ENCODE measurements at regions not wholly inside any gene's neighbourhood (a gene's known extent, or its start where the extent isn't known, plus 50 kb on each side); places are given as distances from the start of the nearest gene placed in this dataset.

DNA sequence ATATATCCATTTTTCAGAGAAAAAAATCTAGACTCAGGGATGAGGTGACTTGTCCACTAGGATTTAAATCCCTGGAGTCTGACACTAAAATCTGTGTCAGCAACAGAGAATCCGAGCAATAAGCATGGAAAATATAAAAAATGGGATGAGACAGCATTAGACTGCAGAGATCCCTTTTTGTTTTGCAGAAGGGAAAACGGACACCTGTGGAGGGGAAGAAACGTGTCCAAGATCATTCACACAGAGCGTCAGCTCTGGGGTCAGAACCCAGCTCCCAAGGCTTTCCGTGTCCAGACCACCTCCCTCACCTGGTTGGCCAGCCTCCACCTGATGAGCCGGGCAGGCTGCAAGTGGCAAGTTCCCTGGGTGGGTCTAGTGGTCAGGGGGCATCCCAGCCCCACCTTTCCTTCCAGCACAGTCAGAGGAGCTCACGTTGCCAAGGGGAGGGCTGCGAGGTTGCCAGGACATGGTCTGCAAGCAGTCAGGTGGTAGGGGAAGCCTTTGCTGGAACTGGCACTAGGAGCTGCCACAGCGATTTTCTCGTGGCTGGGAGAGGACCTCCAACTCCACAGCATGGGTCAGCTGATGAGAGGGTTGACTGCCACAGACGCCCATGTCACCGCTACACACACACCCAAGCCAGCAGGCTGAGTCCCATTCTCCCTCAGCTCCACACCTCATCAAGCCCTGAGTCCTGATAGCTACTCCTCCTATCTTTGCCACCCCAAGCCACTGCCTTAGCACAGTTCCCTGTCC is 65.9 kb upstream of the CPLX2 start:
- no peak for DNase-seq (ENCODE audit: low read depth in 2 of 2, low spot score in 1 of 2)

DNA sequence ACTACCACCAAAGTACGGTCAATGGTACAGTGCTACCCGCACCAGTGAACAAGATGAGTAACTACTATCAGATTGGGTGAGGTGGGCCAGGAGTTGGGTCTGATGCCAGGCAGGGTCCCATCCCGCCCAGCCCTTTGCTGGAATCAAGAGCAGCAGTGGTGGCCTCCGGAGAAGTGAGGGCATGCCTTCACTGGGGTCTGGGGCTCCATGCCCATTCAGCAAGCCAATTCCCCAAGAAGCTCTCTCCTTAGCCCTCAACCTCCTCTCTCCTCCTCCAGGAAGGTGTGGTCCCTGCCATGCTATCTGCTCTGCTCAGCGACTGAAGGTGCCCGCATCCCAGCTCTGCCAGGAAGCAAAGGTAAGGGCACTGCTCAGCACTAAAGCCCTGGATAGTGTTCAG is 62.7 kb upstream of the CPLX2 start:
- DNase-seq (ENCODE audit: low read depth in 2 of 2, low spot score in 1 of 2): no peak

DNA sequence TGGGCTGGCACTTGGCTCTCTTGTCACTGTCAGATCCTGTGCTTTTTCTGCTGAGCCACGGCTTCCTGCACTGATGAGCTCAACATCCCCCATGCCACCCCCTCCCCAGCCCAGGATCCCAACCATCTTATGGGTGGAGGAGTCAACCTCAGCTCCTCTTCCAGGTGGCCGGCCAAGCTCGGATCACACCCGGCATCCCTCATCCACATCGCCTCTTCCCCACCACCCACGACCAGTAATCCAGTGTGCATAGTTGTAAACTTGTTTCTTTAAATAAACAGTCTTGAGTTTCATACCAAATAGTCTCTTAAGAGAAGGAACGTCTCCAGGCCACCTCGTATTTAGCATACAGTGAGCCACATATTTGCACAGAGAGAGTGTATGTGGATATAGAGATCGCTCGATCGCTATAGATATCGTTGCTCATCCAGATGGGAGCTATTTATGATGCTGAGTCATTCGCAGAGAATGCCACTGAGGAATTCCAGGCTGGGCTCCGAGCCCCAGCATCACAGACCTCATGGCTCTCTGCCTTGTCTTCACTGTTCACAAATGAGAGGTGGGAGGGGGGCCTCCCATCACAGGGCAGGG is 61.8 kb upstream of the CPLX2 start:
- no peak for DNase-seq (ENCODE audit: low read depth in 2 of 2, low spot score in 1 of 2)

DNA sequence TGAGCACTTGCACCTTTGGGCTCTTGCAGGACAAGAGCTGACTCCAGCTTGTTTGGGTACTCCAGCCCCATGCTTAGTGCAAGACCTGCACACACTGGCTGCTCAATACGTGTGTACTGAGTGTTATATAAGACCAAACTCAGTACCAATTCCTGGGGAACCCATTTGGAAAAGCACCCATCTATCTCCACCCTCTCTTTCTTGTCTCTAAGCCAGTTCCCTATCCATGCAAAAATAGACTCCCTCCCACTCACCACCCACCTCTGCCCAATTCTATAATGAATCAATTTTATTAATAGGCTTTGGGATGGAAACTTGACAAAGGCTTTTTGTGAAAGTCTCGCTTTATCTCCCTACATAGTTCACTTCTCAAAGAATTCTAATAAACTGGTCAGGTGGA is 60.9 kb upstream of the CPLX2 start:
- no peak for DNase-seq (ENCODE audit: low read depth in 2 of 2, low spot score in 1 of 2)

DNA sequence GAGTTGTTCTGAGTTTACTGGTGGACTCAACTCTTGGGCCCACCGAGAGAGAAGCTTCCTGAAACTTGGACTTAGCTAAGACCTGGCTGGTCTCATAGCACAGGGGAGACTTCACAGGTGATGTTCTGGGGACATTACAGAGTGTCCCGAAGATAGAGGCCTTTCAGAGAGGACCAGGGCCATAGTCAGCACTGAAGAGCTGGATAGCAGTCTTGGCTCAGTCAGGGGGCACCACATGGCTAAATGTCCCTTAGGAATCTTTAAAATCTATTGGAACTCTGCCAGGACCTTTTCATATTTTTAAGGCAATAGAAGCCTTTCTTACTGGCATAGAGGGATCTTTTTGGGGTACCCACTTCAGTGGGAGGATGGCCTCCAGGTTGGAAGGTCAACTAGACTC is 59.8 kb upstream of the CPLX2 start:
- DNase-seq (ENCODE audit: low read depth in 2 of 2, low spot score in 1 of 2): no peak

DNA sequence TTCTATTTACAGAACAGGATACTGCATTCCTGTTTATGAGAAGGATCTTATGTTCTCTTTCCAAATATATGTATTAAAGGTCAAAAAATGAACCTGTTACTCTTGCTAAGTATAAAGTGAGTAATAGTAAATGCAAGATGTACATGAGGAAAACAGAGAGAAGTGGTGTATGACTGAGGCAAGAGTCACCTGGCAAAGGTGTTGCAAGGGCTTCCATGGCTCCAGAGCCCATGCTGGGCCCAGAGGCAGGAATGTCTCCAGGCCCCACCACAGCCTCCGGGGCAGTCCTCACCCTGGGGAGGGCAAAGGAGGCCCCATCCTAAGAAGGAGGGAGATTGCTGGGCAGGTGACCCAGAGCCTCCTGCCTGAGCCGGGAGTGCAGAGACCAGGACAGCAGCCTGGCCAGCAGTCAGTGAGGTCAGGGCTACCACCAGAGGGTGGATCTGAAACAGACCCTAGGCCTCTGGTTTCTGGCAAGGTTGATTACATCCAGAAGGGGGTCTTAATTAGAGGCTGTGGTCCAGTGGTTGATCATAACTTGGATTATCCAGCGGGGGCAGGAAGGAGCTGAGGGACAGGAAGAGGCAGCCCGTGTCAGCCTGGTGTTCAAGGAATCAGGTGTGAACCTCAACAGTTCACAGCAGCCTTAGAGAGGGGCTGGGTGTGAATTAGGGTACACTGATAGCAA is 57.3 kb upstream of the CPLX2 start:
- DNase-seq (ENCODE audit: low read depth in 2 of 2, low spot score in 1 of 2): no peak

DNA sequence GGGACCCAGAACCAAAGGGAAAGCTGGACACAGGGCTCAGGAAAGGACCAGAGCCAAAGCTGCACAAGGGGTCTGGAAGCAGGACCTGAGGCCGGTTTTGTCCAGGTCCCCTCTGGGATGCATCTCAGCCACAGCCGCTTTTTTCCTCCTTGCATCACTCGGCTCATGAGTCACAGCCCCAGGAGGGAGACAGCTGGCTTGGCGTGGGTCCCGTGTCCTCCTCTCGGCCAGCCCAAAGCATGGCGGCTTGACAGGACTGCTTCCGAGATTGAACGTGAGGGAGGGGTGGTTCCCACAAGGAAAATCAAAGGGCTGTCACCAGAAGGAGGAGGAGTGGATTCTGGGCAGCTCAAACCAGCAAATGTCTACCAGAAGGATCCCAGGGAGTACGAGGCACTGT is 56.7 kb upstream of the CPLX2 start:
- DNase-seq (ENCODE audit: low read depth in 2 of 2, low spot score in 1 of 2): no peak

DNA sequence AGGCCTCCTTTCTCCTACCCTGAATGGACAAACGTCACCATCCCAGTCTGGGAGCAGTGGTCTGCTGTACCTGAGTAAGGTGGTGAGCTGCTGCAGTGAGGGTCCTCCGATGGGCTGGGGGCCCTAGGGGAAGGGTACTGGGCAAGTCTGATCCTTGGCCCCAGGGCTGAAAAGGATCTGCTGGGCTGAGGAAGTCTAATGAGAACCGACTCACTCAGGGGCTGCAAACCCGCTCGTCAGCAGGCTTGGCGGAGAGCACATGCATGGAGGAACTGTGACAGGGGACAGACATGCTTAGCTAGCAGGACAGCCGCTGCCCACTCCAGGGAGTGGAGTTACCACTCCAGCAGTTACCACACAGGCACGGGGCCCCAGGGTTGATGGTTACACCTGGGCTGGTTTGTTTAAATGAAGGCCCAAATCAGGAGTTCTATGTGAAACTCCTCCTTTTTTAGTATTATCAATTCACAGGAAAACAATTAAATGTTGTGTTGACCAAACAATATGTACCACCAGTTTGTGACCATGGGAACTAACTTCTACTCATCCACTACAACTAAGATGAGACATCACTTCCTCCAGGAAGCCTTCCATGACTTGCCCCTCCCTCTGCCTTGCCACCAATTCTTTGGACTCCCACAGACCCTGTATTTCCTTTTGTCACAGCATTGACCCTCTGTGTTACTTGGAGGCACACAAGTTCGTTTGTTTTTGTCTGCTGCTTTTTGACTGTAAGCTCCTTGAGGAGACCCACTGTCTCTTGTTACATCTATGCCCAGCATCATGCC is 56.1 kb upstream of the CPLX2 start:
- no peak for DNase-seq (ENCODE audit: low read depth in 2 of 2, low spot score in 1 of 2)

DNA sequence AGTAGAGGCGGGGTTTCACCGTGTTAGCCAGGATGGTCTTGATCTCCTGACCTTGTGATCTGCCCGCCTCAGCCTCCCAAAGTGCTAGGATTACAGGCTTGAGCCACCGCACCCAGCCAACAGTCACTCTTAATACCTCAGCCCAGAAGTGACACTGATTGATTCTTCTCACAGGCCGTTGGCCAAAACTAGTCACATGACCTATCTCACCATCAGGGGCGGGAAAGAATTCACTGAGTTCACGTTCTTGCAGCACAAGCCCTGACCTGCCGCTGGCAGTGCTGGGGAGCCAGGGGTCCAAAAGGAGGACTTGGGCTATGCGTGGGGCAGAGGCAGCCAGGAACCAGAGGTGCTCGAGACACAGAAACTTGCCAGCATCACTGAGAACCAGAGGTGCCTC is 55.0 kb upstream of the CPLX2 start:
- DNase-seq (ENCODE audit: low read depth in 2 of 2, low spot score in 1 of 2): no peak

DNA sequence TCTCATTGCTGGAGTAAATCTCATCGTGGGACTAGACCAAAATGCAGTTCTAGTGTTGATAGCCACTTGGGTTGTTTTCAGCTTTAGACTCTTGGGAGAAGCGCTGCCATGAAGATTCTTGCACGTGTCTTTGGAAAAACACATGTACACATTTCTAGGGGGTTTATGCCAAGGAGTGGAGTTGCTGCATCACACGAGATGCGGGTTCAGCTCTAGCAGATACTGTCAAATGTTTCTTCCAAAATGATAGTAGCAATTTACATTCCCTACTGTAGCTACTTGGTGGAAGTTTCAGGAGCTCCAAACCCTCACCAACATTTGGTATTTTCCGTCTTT is 52.3 kb upstream of the CPLX2 start:
- DNase-seq (ENCODE audit: low read depth in 2 of 2, low spot score in 1 of 2): no peak

DNA sequence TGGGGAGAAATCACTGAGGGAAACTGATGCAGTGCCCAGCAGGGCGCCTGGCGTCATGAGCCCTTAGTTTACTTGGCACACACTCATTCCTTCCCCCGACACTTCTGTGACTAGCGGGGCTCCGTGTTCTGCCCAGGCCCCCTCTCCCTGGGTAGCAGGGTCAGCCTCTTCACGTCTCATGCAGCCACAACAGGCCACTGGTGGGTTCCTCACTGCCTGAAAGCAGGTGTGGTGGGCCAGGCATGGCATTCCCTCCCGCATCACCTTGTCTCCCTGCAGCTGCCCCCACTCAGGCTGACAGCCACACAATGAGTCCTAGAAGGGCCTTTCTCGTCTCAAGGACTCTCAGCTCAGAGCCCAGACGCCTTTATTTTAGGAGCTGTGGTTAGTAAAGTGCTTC is 51.1 kb upstream of the CPLX2 start:
- DNase-seq (ENCODE audit: low read depth in 2 of 2, low spot score in 1 of 2): no peak
